H1 (cell line): ENCODE measurements at regions not wholly inside any gene's neighbourhood (a gene's known extent, or its start where the extent isn't known, plus 50 kb on each side); places are given as distances from the start of the nearest gene placed in this dataset.

Experiments
- CTCF ChIA-PET: fragments of 300-600 bp; sonication (Branson Sonifier 250); formaldehyde crosslinking; loops from one replicate; lab custom pipeline; 2021; ENCODE audit not compliant: partially characterized antibody; lab: Charles Lee
- POLR2A ChIA-PET: fragments of 300-600 bp; sonication (Branson Sonifier 250); formaldehyde crosslinking; loops from one replicate; lab custom pipeline; 2021; ENCODE audit warnings: inconsistent platforms; ENCODE audit not compliant: partially characterized antibody; lab: Charles Lee
- DNase-seq, 2 experiments: peaks; one replicate each; pipeline versions ENCODE4 v3.0.0 to v3.0.0-alpha.2; 2010 to 2022; ENCODE audit warnings: low spot score in 2 of 2, low read depth in 1 of 2, mixed read lengths in 1 of 2
- FAIRE-seq: peaks from 2 replicates; lab custom pipeline; 2011; peaks lifted over from hg19 to GRCh38; lab: Jason Lieb, UNC
- H2AFZ ChIP-seq: 2 replicates; pipeline ENCODE4 v1.8.1; 2012; ENCODE audit warnings: low read length, inconsistent platforms
- H2AK5ac ChIP-seq: 2 replicates; pipeline ENCODE4 v1.6.1; 2013; ENCODE audit warnings: low read depth, low read length
- H2BK120ac ChIP-seq: replicated peaks from 2 replicates; pipeline ENCODE3; 2013; ENCODE audit warnings: low read depth, low read length, inconsistent platforms
- H2BK12ac ChIP-seq: 2 replicates; pipeline ENCODE4 v1.6.1; 2013; ENCODE audit warnings: low read depth, low read length
- H2BK15ac ChIP-seq: 2 replicates; pipeline ENCODE4 v1.6.1; 2013; ENCODE audit warnings: low read length
- H2BK20ac ChIP-seq: 2 replicates; pipeline ENCODE4 v1.6.1; 2013; ENCODE audit warnings: low read length
- H2BK5ac ChIP-seq: 2 replicates; pipeline ENCODE4 v1.6.1; 2013; ENCODE audit warnings: low read depth, low read length
- H3K14ac ChIP-seq: 2 replicates; pipeline ENCODE4 v1.6.1; 2013; ENCODE audit warnings: inconsistent platforms; ENCODE audit not compliant: insufficient read length
- H3K18ac ChIP-seq: 2 replicates; pipeline ENCODE4 v1.6.1; 2013; ENCODE audit warnings: low read length; ENCODE audit errors: extremely low read depth
- H3K23ac ChIP-seq: 2 replicates; pipeline ENCODE4 v1.6.1; 2013; ENCODE audit warnings: inconsistent platforms; ENCODE audit not compliant: insufficient read length
- H3K23me2 ChIP-seq: 2 replicates; pipeline ENCODE4 v1.6.1; 2013; ENCODE audit warnings: low read depth, low read length
- H3K27ac ChIP-seq: 2 replicates; pipeline ENCODE4 v1.6.1; 2011; ENCODE audit warnings: low read depth, low read length, inconsistent platforms
- H3K27me3 ChIP-seq, 4 experiments: replicated peaks in 1 of 4; 1 replicate in 1 of 4; 2 replicates in 3 of 4; pipeline versions ENCODE4 v1.6.1 to v1.8.1; 2011 to 2013; ENCODE audit warnings: low read length in 3 of 4, mild to moderate bottlenecking in 3 of 4, inconsistent platforms in 2 of 4, mixed read lengths in 2 of 4, moderate library complexity in 1 of 4; ENCODE audit not compliant: control insufficient read depth in 3 of 4, insufficient read depth in 3 of 4; ENCODE audit errors: extremely low read depth in 1 of 4
- H3K36me3 ChIP-seq, 4 experiments: 2 replicates each; pipeline versions ENCODE4 v1.6.1 to v1.8.1; 2011 to 2013; ENCODE audit warnings: mild to moderate bottlenecking in 4 of 4, low read length in 3 of 4, moderate library complexity in 2 of 4, control low read depth in 1 of 4, inconsistent platforms in 1 of 4; ENCODE audit not compliant: insufficient read depth in 4 of 4, control insufficient read depth in 2 of 4
- H3K4ac ChIP-seq: replicated peaks from 2 replicates; pipeline ENCODE3; 2013; ENCODE audit warnings: low read length, low read depth, mixed read lengths, inconsistent platforms; ENCODE audit not compliant: insufficient read length
- H3K4me1 ChIP-seq, 4 experiments: replicated peaks in 1 of 4; 1 replicate in 1 of 4; 2 replicates in 3 of 4; pipeline versions ENCODE4 v1.6.1 to v1.8.1; 2011 to 2013; ENCODE audit warnings: low read length in 3 of 4, inconsistent platforms in 2 of 4, mixed read lengths in 1 of 4; ENCODE audit not compliant: insufficient read depth in 4 of 4, control insufficient read depth in 3 of 4
- H3K4me2 ChIP-seq, 2 experiments: 2 replicates each; pipeline versions ENCODE4 v1.6.1 to v1.8.1; 2011 to 2013; ENCODE audit warnings: low read depth in 2 of 2, low read length in 2 of 2, control low read depth in 1 of 2, inconsistent platforms in 1 of 2, mild to moderate bottlenecking in 1 of 2; ENCODE audit not compliant: insufficient read depth in 1 of 2
- H3K4me3 ChIP-seq, 4 experiments: fragments of 200-600, 300-600 bp in 1 of 4; sonication (generic), shearing (Covaris generic), sonication (Bioruptor Twin) in 1 of 4; 2 replicates each; pipeline versions ENCODE4 v1.5.1 to v1.8.1; 2011 to 2016; ENCODE audit warnings: low read length in 4 of 4, low read depth in 3 of 4, control low read depth in 2 of 4, inconsistent platforms in 2 of 4, mild to moderate bottlenecking in 2 of 4, mixed read lengths in 1 of 4, moderate library complexity in 1 of 4; ENCODE audit not compliant: insufficient read depth in 2 of 4; ENCODE audit errors: extremely low read depth in 1 of 4
- H3K56ac ChIP-seq: replicated peaks from 2 replicates; pipeline ENCODE3; 2013; ENCODE audit warnings: low read depth, mild to moderate bottlenecking, mixed read lengths, low read length, inconsistent platforms; ENCODE audit not compliant: insufficient read length
- H3K79me1 ChIP-seq: 2 replicates; pipeline ENCODE4 v1.6.1; 2013; ENCODE audit warnings: low read depth, low read length, control low read depth
- H3K79me2 ChIP-seq, 2 experiments: 2 replicates each; pipeline versions ENCODE4 v1.6.1 to v1.8.1; 2012 to 2013; ENCODE audit warnings: low read length in 2 of 2, mild to moderate bottlenecking in 2 of 2, inconsistent platforms in 1 of 2; ENCODE audit not compliant: insufficient read depth in 2 of 2, control insufficient read depth in 1 of 2
- H3K9ac ChIP-seq, 4 experiments: replicated peaks in 1 of 4; 1 replicate in 1 of 4; 2 replicates in 3 of 4; pipeline versions ENCODE4 v1.6.1 to v1.8.1; 2011 to 2013; ENCODE audit warnings: low read depth in 3 of 4, low read length in 3 of 4, control low read depth in 2 of 4, mild to moderate bottlenecking in 2 of 4, moderate library complexity in 2 of 4, inconsistent platforms in 1 of 4; ENCODE audit errors: extremely low read depth in 1 of 4
- H3K9me3 ChIP-seq, 2 experiments: 2 replicates each; pipeline versions ENCODE4 v1.6.1 to v1.8.1; 2012 to 2013; ENCODE audit warnings: mild to moderate bottlenecking in 2 of 2, moderate library complexity in 2 of 2, control low read depth in 1 of 2, inconsistent platforms in 1 of 2, low read depth in 1 of 2, low read length in 1 of 2, mixed read lengths in 1 of 2; ENCODE audit not compliant: insufficient read depth in 2 of 2
- H4K20me1 ChIP-seq, 2 experiments: replicated peaks in 1 of 2; 2 replicates each; pipeline versions ENCODE3 to v1.8.1; 2011 to 2013; ENCODE audit warnings: inconsistent platforms in 2 of 2, low read length in 2 of 2, mild to moderate bottlenecking in 1 of 2; ENCODE audit not compliant: insufficient read depth in 2 of 2, control insufficient read depth in 1 of 2
- H4K5ac ChIP-seq: 2 replicates; pipeline ENCODE4 v1.6.1; 2013; ENCODE audit warnings: low read length, low read depth, mixed read lengths, inconsistent platforms; ENCODE audit not compliant: insufficient read length
- H4K8ac ChIP-seq: 2 replicates; pipeline ENCODE4 v1.8.0; 2013; ENCODE audit warnings: mild to moderate bottlenecking, moderate library complexity, low read length, inconsistent platforms; ENCODE audit not compliant: insufficient read depth; ENCODE audit errors: extremely low read depth
- H4K91ac ChIP-seq: replicated peaks from 2 replicates; pipeline ENCODE3; 2013; ENCODE audit warnings: low read length, mixed read lengths, inconsistent platforms; ENCODE audit not compliant: insufficient read length
- ASH2L ChIP-seq: fragments of 200-600, 300-600 bp; sonication (generic); IDR thresholded peaks from one replicate; pipeline ENCODE4 v1.7.1; 2017; ENCODE audit warnings: low read length
- BCL11A ChIP-seq, 2 experiments: IDR thresholded peaks; one replicate each; pipeline ENCODE4 v1.6.1; 2011; ENCODE audit warnings: low read depth in 2 of 2, low read length in 2 of 2, mild to moderate bottlenecking in 2 of 2
- CBX5 ChIP-seq: fragments of 300-800, 300-1000 bp; sonication (generic); IDR thresholded peaks from 2 replicates; pipeline ENCODE4 v1.7.1; 2016; ENCODE audit warnings: antibody characterized with exemption, low read length, low read depth
- HDAC2 ChIP-seq, 2 experiments: fragments of 300-600 bp in 1 of 2; sonication (generic) in 1 of 2; IDR thresholded peaks; 2 replicates each; pipeline ENCODE4 v1.6.1; 2011 to 2012; ENCODE audit warnings: low read depth in 2 of 2, low read length in 2 of 2, mild to moderate bottlenecking in 2 of 2, moderate library complexity in 2 of 2, borderline replicate concordance in 1 of 2, inconsistent platforms in 1 of 2
- HDAC6 ChIP-seq: IDR thresholded peaks from one replicate; pipeline ENCODE4 v1.7.1; 2012; ENCODE audit warnings: low read depth, mild to moderate bottlenecking, inconsistent platforms, low read length, moderate library complexity
- JUN ChIP-seq: IDR thresholded peaks from 2 replicates; pipeline ENCODE4 v1.6.1; 2011; ENCODE audit warnings: low read depth, mild to moderate bottlenecking, improper control_type of control experiment, low read length
- JUND ChIP-seq: IDR thresholded peaks from 2 replicates; pipeline ENCODE4 v1.6.1; 2011; ENCODE audit warnings: mild to moderate bottlenecking, improper control_type of control experiment, low read length
- KDM5A ChIP-seq: fragments of 200-600 bp; IDR thresholded peaks from 2 replicates; pipeline ENCODE4 v1.7.1; 2012; ENCODE audit warnings: mild to moderate bottlenecking, low read length, inconsistent platforms, mixed read lengths
- MAX ChIP-seq: IDR thresholded peaks from 2 replicates; pipeline ENCODE4 v1.6.1; 2012; ENCODE audit warnings: inconsistent platforms
- NRF1 ChIP-seq: IDR thresholded peaks from 2 replicates; pipeline ENCODE4 v1.6.1; 2011; ENCODE audit warnings: mild to moderate bottlenecking, low read depth, low read length, improper control_type of control experiment
- SIN3A ChIP-seq, 2 experiments: IDR thresholded peaks in 1 of 2; conservative IDR thresholded peaks in 1 of 2; 2 replicates each; pipeline ENCODE4 v1.6.1; 2011 to 2012; ENCODE audit warnings: low read length in 2 of 2, improper control_type of control experiment in 1 of 2, low read depth in 1 of 2, mild to moderate bottlenecking in 1 of 2
- SP2 ChIP-seq: IDR thresholded peaks from 2 replicates; pipeline ENCODE4 v1.6.1; 2012; ENCODE audit warnings: mild to moderate bottlenecking, low read length, inconsistent platforms
- TAF1 ChIP-seq: IDR thresholded peaks from 2 replicates; pipeline ENCODE4 v1.6.1; 2011; ENCODE audit warnings: mild to moderate bottlenecking, low read depth, low read length
- TAF7 ChIP-seq: optimal IDR thresholded peaks from 2 replicates; pipeline ENCODE3; 2011; ENCODE audit warnings: low read depth, mild to moderate bottlenecking, inconsistent platforms, low read length, moderate library complexity, borderline replicate concordance
- WGBS, 2 experiments: shearing (Covaris generic) in 1 of 2; methylation state at CpG; one replicate each; pipeline versions ENCODE4 v1.1.6 to v1.1.7; 2013 to 2015; ENCODE audit warnings: low lambda C conversion rate in 2 of 2, mixed read lengths in 2 of 2, inconsistent platforms in 1 of 2, low coverage in 1 of 2, missing lambda C conversion rate in 1 of 2; ENCODE audit not compliant: insufficient replicate concordance in 2 of 2, insufficient coverage in 1 of 2, insufficient read length in 1 of 2; ENCODE audit errors: extremely low coverage in 1 of 2, missing lambda C conversion rate in 1 of 2; 5-methylcytosine and 5-hydroxymethylcytosine counted together

GRCh38 chr3:139104062-139104461 is 59.4 kb upstream of the PRR23C start:
- Histone ChIP-seq H4K91ac (no peak overlapping the region), H3K4ac (no peak overlapping the region), H3K14ac (no peak overlapping the region), H3K18ac (no peak overlapping the region), H3K79me2 (no peaks in the 10 kb centered on the region), H3K4me1 (peaks cover 0 to 2% (median 0%) of the 10 kb centered on the region in 4 experiments; a peak in 1 of 7 replicates), H2BK12ac (no peak overlapping the region), H2BK15ac (no peak overlapping the region), H3K36me3 (no peaks in the 10 kb centered on the region), H3K4me3 (no peak overlapping the region), H3K9ac (no peak overlapping the region), H4K20me1 (no peaks in the 10 kb centered on the region), H2AK5ac (no peak overlapping the region), H4K5ac (no peak overlapping the region), H3K4me2 (no peak overlapping the region)
- 62% methylated on average over 5 of the region's 5 CpGs; no CpG with 5 or more reads in 1 of the 2 experiments for WGBS, 2 experiments
- TF ChIP-seq TAF1 (no peak), JUN (no peak), TAF7 (no peak), ASH2L (no peak), NRF1 (no peak), HDAC2 (IDR thresholded peaks at IDR 0.05; ENCODE audit: borderline replicate concordance in 1 of 2, low read depth in 2 of 2, low read length in 2 of 2) (no peak), CBX5 (no peak), MAX (no peak), KDM5A (no peak), HDAC6 (no peak), SP2 (no peak), BCL11A (IDR thresholded peaks at IDR 0.05; ENCODE audit: low read depth in 2 of 2, low read length in 2 of 2) (no peak), JUND (no peak), SIN3A (conservative IDR thresholded peaks at IDR 0.05 in 1 of 2, IDR thresholded peaks at IDR 0.05 in 1 of 2; ENCODE audit: low read depth in 1 of 2, low read length in 2 of 2) (no peak)
- TF ChIP-seq, all 59 proteins: peak for 0
- Histone ChIP-seq H2BK120ac (no peak overlapping the region), H3K79me1 (no peaks in the 10 kb centered on the region), H3K27me3 (no peaks in the 10 kb centered on the region; a peak in 1 of 7 replicates), H3K9me3 (no peaks in the 10 kb centered on the region), H2AFZ (0 out of 2 replicates have a peak overlapping the region, but pooled peaks have one; percentile 67), H3K56ac (no peak overlapping the region), H2BK5ac (no peak overlapping the region), H4K8ac (no peak overlapping the region), H3K23ac (no peak overlapping the region), H2BK20ac (no peak overlapping the region), H3K23me2 (no peaks in the 10 kb centered on the region), H3K27ac (no peak overlapping the region)
- DNase-seq (no peak), FAIRE-seq (no peak)
- ChIA-PET POLR2A (no interaction called here), CTCF (interaction anchor here (1.5 kb wide), 1 partner anchor 9 kb away, joined by 5 read pairs; no protein-coding TSS in a partner anchor)
